OCI-LY1 (cell line): ENCODE measurements at regions not wholly inside any gene's neighbourhood (a gene's known extent, or its start where the extent isn't known, plus 50 kb on each side); places are given as distances from the start of the nearest gene placed in this dataset.

ENCODE experiments used
- CTCF ChIP-seq: fragments of 200-600 bp; sonication (generic), shearing (Covaris generic); IDR thresholded peaks from 2 replicates; pipeline ENCODE4 v1.5.1; 2017; ENCODE audit warnings: mild to moderate bottlenecking, antibody characterized with exemption, low read length, moderate library complexity, mixed read lengths
- EZH2 ChIP-seq: fragments of 200-600 bp; sonication (generic), shearing (Covaris generic); IDR thresholded peaks from 2 replicates; pipeline ENCODE4 v1.8.0; 2017; ENCODE audit warnings: borderline replicate concordance, mixed run types, mild to moderate bottlenecking, antibody characterized with exemption, low read length, moderate library complexity, mixed read lengths

- no peak for TF ChIP-seq CTCF
- TF ChIP-seq EZH2: no peak
These were observed 185.7 kb downstream of the TFAP2B start for GRCh38 chr6:51004380-51004779.
